Osteocyte (in vitro differentiated cells): ENCODE measurements at regions not wholly inside any gene's neighbourhood (a gene's known extent, or its start where the extent isn't known, plus 50 kb on each side); places are given as distances from the start of the nearest gene placed in this dataset.

ENCODE experiments used
- DNase-seq: peaks from one replicate; pipeline ENCODE4 v3.0.0; 2021; ENCODE audit warnings: mixed read lengths; ENCODE audit not compliant: unreplicated experiment; ENCODE audit errors: extremely low spot score
- H3K27ac Mint-ChIP-seq: one replicate; pipeline ENCODE4 v1.8.0; 2021; ENCODE audit warnings: mild to moderate bottlenecking, mixed read lengths; ENCODE audit not compliant: unreplicated experiment
- H3K27me3 Mint-ChIP-seq: one replicate; pipeline ENCODE4 v1.8.0; 2021; ENCODE audit warnings: mixed read lengths; ENCODE audit not compliant: unreplicated experiment
- H3K36me3 Mint-ChIP-seq: one replicate; pipeline ENCODE4 v1.8.0; 2021; ENCODE audit warnings: mixed read lengths; ENCODE audit not compliant: unreplicated experiment
- H3K4me1 Mint-ChIP-seq: one replicate; pipeline ENCODE4 v1.8.0; 2021; ENCODE audit warnings: mixed read lengths; ENCODE audit not compliant: unreplicated experiment
- H3K4me3 Mint-ChIP-seq: one replicate; pipeline ENCODE4 v1.8.0; 2021; ENCODE audit warnings: mild to moderate bottlenecking, moderate library complexity, mixed read lengths; ENCODE audit not compliant: unreplicated experiment
- H3K9me3 Mint-ChIP-seq: one replicate; pipeline ENCODE4 v1.8.0; 2021; ENCODE audit warnings: mixed read lengths; ENCODE audit not compliant: unreplicated experiment
- TF ChIP-seq, protein P1 (sequence below): fragments of 200-600 bp; sonication (generic); IDR thresholded peaks from 2 replicates; pipeline ENCODE4 v1.5.0; 2021; ENCODE audit warnings: antibody characterized with exemption, mild to moderate bottlenecking, moderate library complexity

DNA sequence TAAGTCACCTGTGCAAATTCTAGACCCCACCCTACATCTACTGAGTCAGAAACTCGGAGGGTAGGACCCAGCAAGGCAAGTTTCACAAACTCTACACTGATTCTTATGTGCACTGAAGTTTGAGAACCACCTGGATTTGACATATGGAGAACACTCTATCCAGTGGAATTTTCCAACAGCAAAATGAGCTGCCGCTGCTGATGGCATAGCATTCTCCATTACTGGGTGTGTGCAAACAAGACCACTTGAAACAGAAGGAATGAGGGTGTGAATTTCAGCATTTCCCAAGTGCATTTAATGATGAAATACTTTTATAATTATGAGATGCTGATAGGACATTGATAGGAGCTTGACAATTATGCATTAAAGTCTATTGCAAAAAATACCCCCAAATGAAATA lies 229.1 kb upstream of the IL12B start:
- Mint-ChIP-seq H3K4me1 (no peaks in the 10 kb centered on the region), H3K4me3 (no peak overlapping the region), H3K27me3 (peaks cover 52% of the 10 kb centered on the region), H3K36me3 (no peaks in the 10 kb centered on the region), H3K27ac (no peak overlapping the region), H3K9me3 (no peaks in the 10 kb centered on the region)
- TF ChIP-seq, protein P1, sequence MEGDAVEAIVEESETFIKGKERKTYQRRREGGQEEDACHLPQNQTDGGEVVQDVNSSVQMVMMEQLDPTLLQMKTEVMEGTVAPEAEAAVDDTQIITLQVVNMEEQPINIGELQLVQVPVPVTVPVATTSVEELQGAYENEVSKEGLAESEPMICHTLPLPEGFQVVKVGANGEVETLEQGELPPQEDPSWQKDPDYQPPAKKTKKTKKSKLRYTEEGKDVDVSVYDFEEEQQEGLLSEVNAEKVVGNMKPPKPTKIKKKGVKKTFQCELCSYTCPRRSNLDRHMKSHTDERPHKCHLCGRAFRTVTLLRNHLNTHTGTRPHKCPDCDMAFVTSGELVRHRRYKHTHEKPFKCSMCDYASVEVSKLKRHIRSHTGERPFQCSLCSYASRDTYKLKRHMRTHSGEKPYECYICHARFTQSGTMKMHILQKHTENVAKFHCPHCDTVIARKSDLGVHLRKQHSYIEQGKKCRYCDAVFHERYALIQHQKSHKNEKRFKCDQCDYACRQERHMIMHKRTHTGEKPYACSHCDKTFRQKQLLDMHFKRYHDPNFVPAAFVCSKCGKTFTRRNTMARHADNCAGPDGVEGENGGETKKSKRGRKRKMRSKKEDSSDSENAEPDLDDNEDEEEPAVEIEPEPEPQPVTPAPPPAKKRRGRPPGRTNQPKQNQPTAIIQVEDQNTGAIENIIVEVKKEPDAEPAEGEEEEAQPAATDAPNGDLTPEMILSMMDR: no peak
- no peak for DNase-seq

DNA sequence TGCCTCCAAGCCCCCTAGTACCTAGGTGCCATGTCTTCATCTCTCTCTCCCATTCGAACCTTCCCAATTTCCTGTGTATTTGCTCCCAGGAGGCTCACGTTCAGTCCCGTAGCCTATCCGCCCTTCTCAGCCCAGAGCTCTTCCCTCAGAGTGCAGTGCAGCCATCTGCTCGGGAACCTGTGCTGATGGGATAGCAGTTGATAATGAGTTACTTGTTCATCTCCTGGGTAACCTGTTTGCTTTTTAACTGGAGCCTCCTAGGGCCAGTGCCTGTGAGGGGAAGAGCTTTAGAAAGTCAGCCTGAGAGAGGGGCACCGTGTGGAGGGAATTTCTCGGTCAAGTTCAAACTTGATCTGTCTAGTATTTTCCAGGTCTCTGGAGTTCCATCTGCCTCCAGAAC lies 229.8 kb upstream of the IL12B start:
- Mint-ChIP-seq H3K4me1 (no peaks in the 10 kb centered on the region), H3K27ac (no peak overlapping the region), H3K36me3 (no peaks in the 10 kb centered on the region), H3K27me3 (peaks cover 47% of the 10 kb centered on the region), H3K4me3 (no peak overlapping the region), H3K9me3 (no peaks in the 10 kb centered on the region)
- no peak for DNase-seq
- TF ChIP-seq, protein P1: no peak

DNA sequence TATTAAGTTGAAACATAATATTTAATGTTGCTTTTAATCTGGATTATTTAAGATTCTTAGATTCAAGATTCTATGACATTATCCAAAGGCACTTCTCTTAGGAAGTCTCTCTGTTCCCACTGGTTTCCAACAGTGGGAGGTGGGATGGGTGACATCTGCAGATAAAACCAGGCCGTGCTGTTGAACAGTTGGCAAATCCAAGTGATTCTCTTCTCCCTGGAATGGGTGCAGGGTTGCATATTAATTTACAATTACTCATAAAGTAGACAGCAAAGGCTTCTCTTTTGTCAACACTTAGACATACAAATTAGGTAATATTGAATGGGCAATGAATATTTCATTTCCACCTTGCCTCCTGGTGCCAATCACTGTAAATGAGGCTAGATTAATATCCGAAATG lies 233.7 kb upstream of the IL12B start:
- TF ChIP-seq, protein P1: no peak
- Mint-ChIP-seq H3K9me3 (no peaks in the 10 kb centered on the region), H3K4me3 (no peak overlapping the region), H3K4me1 (no peaks in the 10 kb centered on the region), H3K36me3 (no peaks in the 10 kb centered on the region), H3K27ac (no peak overlapping the region), H3K27me3 (peaks cover 67% of the 10 kb centered on the region)
- no peak for DNase-seq

DNA sequence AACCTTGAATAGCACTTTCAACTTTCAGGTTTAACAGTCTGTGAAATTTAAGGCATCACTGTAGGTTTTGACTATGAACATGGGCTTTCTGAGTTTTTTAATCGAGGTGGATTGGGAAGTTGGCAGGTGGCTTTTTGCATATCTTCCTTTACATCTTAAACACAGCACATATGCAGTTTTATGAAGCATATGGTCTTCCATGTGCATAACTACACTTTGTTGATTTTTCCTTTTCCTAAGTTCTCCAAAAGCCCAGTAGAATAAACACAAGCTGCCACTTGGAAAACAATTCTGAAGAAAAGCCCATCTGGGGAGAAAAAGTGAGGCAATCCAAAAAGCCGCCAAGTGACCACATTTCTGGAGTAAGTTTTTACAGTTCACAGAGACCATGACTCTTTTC lies 236.5 kb upstream of the IL12B start:
- Mint-ChIP-seq H3K27ac (no peak overlapping the region), H3K4me1 (no peaks in the 10 kb centered on the region), H3K27me3 (peaks cover 62% of the 10 kb centered on the region), H3K9me3 (no peaks in the 10 kb centered on the region), H3K4me3 (no peak overlapping the region), H3K36me3 (no peaks in the 10 kb centered on the region)
- no peak for DNase-seq
- TF ChIP-seq, protein P1: no peak

DNA sequence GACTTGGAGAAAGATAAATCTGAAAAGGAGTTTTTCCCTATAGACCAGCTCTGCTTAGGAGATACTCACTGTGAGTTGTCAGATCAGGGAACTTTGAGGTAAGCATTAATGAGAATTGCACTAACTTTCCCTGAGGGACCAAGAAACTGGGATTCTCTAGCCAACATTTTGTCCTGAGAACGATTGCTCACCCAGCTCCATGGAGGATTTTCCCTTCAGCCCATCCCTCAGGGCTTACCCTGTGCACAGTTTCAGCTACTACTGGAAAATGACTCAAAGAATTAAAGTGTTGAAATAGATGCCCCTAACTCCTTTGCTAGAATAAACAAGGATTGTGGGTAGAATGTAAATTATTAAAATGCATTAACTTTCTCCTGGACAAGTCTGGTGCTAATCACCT lies 237.2 kb upstream of the IL12B start:
- Mint-ChIP-seq H3K27ac (no peak overlapping the region), H3K9me3 (no peaks in the 10 kb centered on the region), H3K36me3 (no peaks in the 10 kb centered on the region), H3K27me3 (peaks cover 60% of the 10 kb centered on the region), H3K4me3 (no peak overlapping the region), H3K4me1 (no peaks in the 10 kb centered on the region)
- TF ChIP-seq, protein P1: no peak
- no peak for DNase-seq
